ENCODE measurements at regions not wholly inside any gene's neighbourhood (a gene's known extent, or its start where the extent isn't known, plus 50 kb on each side); places are given as distances from the start of the nearest gene placed in this dataset.

DNA sequence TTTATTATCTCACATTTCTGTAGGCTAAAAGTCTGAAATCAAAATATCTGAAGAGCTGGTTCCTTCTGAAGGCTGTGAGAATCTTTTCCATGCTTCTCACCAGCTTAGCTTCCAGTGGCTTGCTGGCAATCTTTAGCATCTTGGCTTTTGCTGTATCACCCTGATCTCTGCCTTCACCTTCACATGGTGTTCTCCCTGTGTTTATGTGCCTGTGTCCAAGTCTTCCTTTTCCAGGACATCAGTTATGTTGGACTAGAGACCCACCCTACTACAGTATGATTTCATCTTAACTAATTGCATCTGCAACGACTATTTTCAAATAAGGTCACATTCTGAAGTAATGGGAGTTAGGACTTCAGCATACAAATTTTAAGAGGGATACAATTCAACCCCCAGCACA is 772.3 kb upstream of the ADAMTS5 start:
- no peak for FAIRE-seq
- dilution Hi-C loops (cut with MboI; ENCODE audit: extremely low pct_ligation_motif_present, low sequenced_read_pairs), result no loop called here
- H3K9me1 ChIP-seq (ENCODE audit: control insufficient read depth, extremely low read depth, insufficient read depth, low read length), result no peaks in the 10 kb centered on the region

DNA sequence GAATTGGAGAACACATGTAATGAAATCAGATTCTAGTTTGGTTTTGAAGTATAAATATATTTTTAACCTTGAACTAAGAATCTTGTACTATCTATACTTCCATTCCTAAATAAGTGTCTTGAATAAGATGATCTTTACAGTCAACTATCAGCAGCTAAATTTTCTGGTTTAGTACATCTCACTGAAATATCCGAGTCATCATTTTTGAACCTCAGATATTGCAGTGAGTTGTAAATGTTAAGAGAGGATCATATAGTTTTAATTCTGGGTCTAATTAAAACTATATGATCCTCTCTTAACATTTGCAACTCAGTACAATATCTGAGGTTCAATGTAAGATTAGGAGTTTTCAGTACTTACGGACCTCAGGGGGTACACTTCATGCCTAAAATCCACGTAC is 768.8 kb upstream of the ADAMTS5 start:
- H3K4me2 ChIP-seq (ENCODE audit: control insufficient read depth, extremely low read depth, insufficient read depth, low read depth, low read length), result no peak overlapping the region
- no peaks in the 10 kb centered on the region for H3K9me3 ChIP-seq (ENCODE audit: control insufficient read depth, low read depth, low read length)
- no peaks in the 10 kb centered on the region for H3K27me3 ChIP-seq (ENCODE audit: control insufficient read depth, extremely low read depth, insufficient read depth, low read length)
- H4K20me1 ChIP-seq (ENCODE audit: control insufficient read depth, extremely low read depth, insufficient read depth, low read length), result no peaks in the 10 kb centered on the region
- no peak overlapping the region for H3K9ac ChIP-seq (ENCODE audit: control insufficient read depth, extremely low read depth, insufficient read depth, low read length)
- H2AFZ ChIP-seq (ENCODE audit: control insufficient read depth, low read length), result no peak overlapping the region
- H3K79me2 ChIP-seq (ENCODE audit: control insufficient read depth, insufficient read depth, low read length), result no peaks in the 10 kb centered on the region
- no peak for FAIRE-seq
- H3K9me1 ChIP-seq (ENCODE audit: control insufficient read depth, extremely low read depth, insufficient read depth, low read length), result no peaks in the 10 kb centered on the region
- no peaks in the 10 kb centered on the region for H3K36me3 ChIP-seq (ENCODE audit: control insufficient read depth in 2 of 2, extremely low read depth in 1 of 2, insufficient read depth in 2 of 2, low read length in 2 of 2)
- TF ChIP-seq EZH2 (IDR thresholded peaks at IDR 0.05; ENCODE audit: low read length), result no peak
- TF ChIP-seq, protein P1, sequence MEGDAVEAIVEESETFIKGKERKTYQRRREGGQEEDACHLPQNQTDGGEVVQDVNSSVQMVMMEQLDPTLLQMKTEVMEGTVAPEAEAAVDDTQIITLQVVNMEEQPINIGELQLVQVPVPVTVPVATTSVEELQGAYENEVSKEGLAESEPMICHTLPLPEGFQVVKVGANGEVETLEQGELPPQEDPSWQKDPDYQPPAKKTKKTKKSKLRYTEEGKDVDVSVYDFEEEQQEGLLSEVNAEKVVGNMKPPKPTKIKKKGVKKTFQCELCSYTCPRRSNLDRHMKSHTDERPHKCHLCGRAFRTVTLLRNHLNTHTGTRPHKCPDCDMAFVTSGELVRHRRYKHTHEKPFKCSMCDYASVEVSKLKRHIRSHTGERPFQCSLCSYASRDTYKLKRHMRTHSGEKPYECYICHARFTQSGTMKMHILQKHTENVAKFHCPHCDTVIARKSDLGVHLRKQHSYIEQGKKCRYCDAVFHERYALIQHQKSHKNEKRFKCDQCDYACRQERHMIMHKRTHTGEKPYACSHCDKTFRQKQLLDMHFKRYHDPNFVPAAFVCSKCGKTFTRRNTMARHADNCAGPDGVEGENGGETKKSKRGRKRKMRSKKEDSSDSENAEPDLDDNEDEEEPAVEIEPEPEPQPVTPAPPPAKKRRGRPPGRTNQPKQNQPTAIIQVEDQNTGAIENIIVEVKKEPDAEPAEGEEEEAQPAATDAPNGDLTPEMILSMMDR (optimal IDR thresholded peaks at IDR 0.05 in 1 of 3, IDR thresholded peaks at IDR 0.05 in 1 of 3, conservative IDR thresholded peaks at IDR 0.05 in 1 of 3; ENCODE audit: extremely low read depth in 1 of 3, insufficient read depth in 2 of 3, low read length in 3 of 3), result no peak
- no peak overlapping the region for H3K27ac ChIP-seq (ENCODE audit: control insufficient read depth, insufficient read depth, low read length)
- dilution Hi-C loops (cut with MboI; ENCODE audit: extremely low pct_ligation_motif_present, low sequenced_read_pairs), result no loop called here
- H3K4me3 ChIP-seq (ENCODE audit: control insufficient read depth in 2 of 3, extremely low read depth in 1 of 3, insufficient read depth in 2 of 3, low read depth in 1 of 3, low read length in 3 of 3), result no peak overlapping the region
- DNase-seq (ENCODE audit: low read depth, low spot score), result no peak
- no peaks in the 10 kb centered on the region for H3K4me1 ChIP-seq (ENCODE audit: control insufficient read depth, extremely low read depth, insufficient read depth, low read length)

More for the DNA sequence above, 772.3 kb upstream of the ADAMTS5 start:
- no peak overlapping the region for H3K4me2 ChIP-seq (ENCODE audit: control insufficient read depth, extremely low read depth, insufficient read depth, low read depth, low read length)
- H3K9ac ChIP-seq (ENCODE audit: control insufficient read depth, extremely low read depth, insufficient read depth, low read length), result no peak overlapping the region
- no peaks in the 10 kb centered on the region for H3K79me2 ChIP-seq (ENCODE audit: control insufficient read depth, insufficient read depth, low read length)
- no peak for TF ChIP-seq EZH2 (IDR thresholded peaks at IDR 0.05; ENCODE audit: low read length)
- H3K27ac ChIP-seq (ENCODE audit: control insufficient read depth, insufficient read depth, low read length), result no peak overlapping the region
- no peaks in the 10 kb centered on the region for H3K9me3 ChIP-seq (ENCODE audit: control insufficient read depth, low read depth, low read length)
- no peaks in the 10 kb centered on the region for H3K27me3 ChIP-seq (ENCODE audit: control insufficient read depth, extremely low read depth, insufficient read depth, low read length)
- H2AFZ ChIP-seq (ENCODE audit: control insufficient read depth, low read length), result no peak overlapping the region
- H4K20me1 ChIP-seq (ENCODE audit: control insufficient read depth, extremely low read depth, insufficient read depth, low read length), result no peaks in the 10 kb centered on the region
- no peak overlapping the region for H3K4me3 ChIP-seq (ENCODE audit: control insufficient read depth in 2 of 3, extremely low read depth in 1 of 3, insufficient read depth in 2 of 3, low read depth in 1 of 3, low read length in 3 of 3)
- H3K36me3 ChIP-seq (ENCODE audit: control insufficient read depth in 2 of 2, extremely low read depth in 1 of 2, insufficient read depth in 2 of 2, low read length in 2 of 2), result no peaks in the 10 kb centered on the region
- H3K4me1 ChIP-seq (ENCODE audit: control insufficient read depth, extremely low read depth, insufficient read depth, low read length), result no peaks in the 10 kb centered on the region
- no peak for DNase-seq (ENCODE audit: low read depth, low spot score)

DNA sequence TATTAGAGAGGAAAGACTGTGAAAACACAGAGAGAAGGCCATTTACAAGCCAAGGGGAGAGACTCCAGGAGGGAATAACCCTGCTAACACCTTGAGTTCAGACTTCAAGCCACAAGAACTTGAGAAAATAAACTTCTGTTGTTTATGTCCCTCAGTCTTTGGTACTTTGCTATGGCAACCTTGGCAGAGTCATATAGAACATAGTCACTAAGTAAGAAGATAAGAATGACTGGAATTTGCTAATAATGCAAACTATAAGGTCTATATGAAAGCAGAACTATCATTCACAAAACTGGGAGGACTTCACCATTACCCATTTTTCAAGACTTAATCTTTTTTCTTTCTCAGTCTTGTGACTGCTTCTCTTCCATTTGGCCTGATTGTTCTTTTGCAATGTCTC is 767.3 kb upstream of the ADAMTS5 start:
- no peak for DNase-seq (ENCODE audit: low read depth, low spot score)
- Histone ChIP-seq H3K27me3 (ENCODE audit: control insufficient read depth, extremely low read depth, insufficient read depth, low read length) (no peaks in the 10 kb centered on the region), H3K4me2 (ENCODE audit: control insufficient read depth, extremely low read depth, insufficient read depth, low read depth, low read length) (no peak overlapping the region), H3K9me3 (ENCODE audit: control insufficient read depth, low read depth, low read length) (no peaks in the 10 kb centered on the region), H4K20me1 (ENCODE audit: control insufficient read depth, extremely low read depth, insufficient read depth, low read length) (no peaks in the 10 kb centered on the region), H3K9me1 (ENCODE audit: control insufficient read depth, extremely low read depth, insufficient read depth, low read length) (no peaks in the 10 kb centered on the region), H3K36me3 (ENCODE audit: control insufficient read depth in 2 of 2, extremely low read depth in 1 of 2, insufficient read depth in 2 of 2, low read length in 2 of 2) (no peaks in the 10 kb centered on the region), H3K4me1 (ENCODE audit: control insufficient read depth, extremely low read depth, insufficient read depth, low read length) (no peaks in the 10 kb centered on the region), H3K27ac (ENCODE audit: control insufficient read depth, insufficient read depth, low read length) (no peak overlapping the region), H3K4me3 (ENCODE audit: control insufficient read depth in 2 of 3, extremely low read depth in 1 of 3, insufficient read depth in 2 of 3, low read depth in 1 of 3, low read length in 3 of 3) (no peak overlapping the region), H3K79me2 (ENCODE audit: control insufficient read depth, insufficient read depth, low read length) (no peaks in the 10 kb centered on the region), H2AFZ (ENCODE audit: control insufficient read depth, low read length) (no peak overlapping the region), H3K9ac (ENCODE audit: control insufficient read depth, extremely low read depth, insufficient read depth, low read length) (no peak overlapping the region)
- dilution Hi-C loops (cut with MboI; ENCODE audit: extremely low pct_ligation_motif_present, low sequenced_read_pairs), result no loop called here
- no peak for TF ChIP-seq EZH2 (IDR thresholded peaks at IDR 0.05; ENCODE audit: low read length)
- TF ChIP-seq, protein P1 (optimal IDR thresholded peaks at IDR 0.05 in 1 of 3, IDR thresholded peaks at IDR 0.05 in 1 of 3, conservative IDR thresholded peaks at IDR 0.05 in 1 of 3; ENCODE audit: extremely low read depth in 1 of 3, insufficient read depth in 2 of 3, low read length in 3 of 3), result no peak
- no peak for FAIRE-seq
